Astrocyte (in vitro differentiated cells and primary cell): ENCODE measurements at regions not wholly inside any gene's neighbourhood (a gene's known extent, or its start where the extent isn't known, plus 50 kb on each side); places are given as distances from the start of the nearest gene placed in this dataset.

Experiments used
- DNase-seq: peaks from one replicate; pipeline ENCODE4 v3.0.0-alpha.2; 2010; ENCODE audit warnings: low read depth
- FAIRE-seq: peaks from 2 replicates; lab custom pipeline; 2011; peaks lifted over from hg19 to GRCh38; lab: Jason Lieb, UNC
- H2AFZ ChIP-seq: 2 replicates; pipeline ENCODE4 v1.6.0; 2012; ENCODE audit warnings: low read depth, low read length, inconsistent platforms
- H3K27ac ChIP-seq: 2 replicates; pipeline ENCODE4 v1.5.1; 2011; ENCODE audit warnings: low read depth, low read length, inconsistent platforms
- H3K27me3 ChIP-seq: 2 replicates; pipeline ENCODE4 v1.6.0; 2011; ENCODE audit warnings: low read length, inconsistent platforms; ENCODE audit not compliant: insufficient read depth
- H3K36me3 ChIP-seq: 2 replicates; pipeline ENCODE4 v1.5.1; 2011; ENCODE audit warnings: low read length, inconsistent platforms; ENCODE audit not compliant: insufficient read depth
- H3K4me1 ChIP-seq: 2 replicates; pipeline ENCODE4 v1.5.1; 2011; ENCODE audit warnings: low read length, inconsistent platforms; ENCODE audit not compliant: insufficient read depth
- H3K4me2 ChIP-seq: 2 replicates; pipeline ENCODE4 v1.6.0; 2012; ENCODE audit warnings: low read length, inconsistent platforms
- H3K4me3 ChIP-seq: 2 replicates; pipeline ENCODE4 v1.5.1; 2011; ENCODE audit warnings: low read depth, mild to moderate bottlenecking, low read length, inconsistent platforms; ENCODE audit not compliant: insufficient read depth
- H3K79me2 ChIP-seq: 2 replicates; pipeline ENCODE4 v1.6.0; 2012; ENCODE audit warnings: mild to moderate bottlenecking, low read length, inconsistent platforms; ENCODE audit not compliant: insufficient read depth
- H3K9ac ChIP-seq: 2 replicates; pipeline ENCODE4 v1.6.0; 2012; ENCODE audit warnings: mild to moderate bottlenecking, low read length, inconsistent platforms
- H3K9me3 ChIP-seq: 2 replicates; pipeline ENCODE4 v1.5.1; 2012; ENCODE audit warnings: low read depth, mild to moderate bottlenecking, low read length, inconsistent platforms; ENCODE audit not compliant: insufficient read depth
- H4K20me1 ChIP-seq: 2 replicates; pipeline ENCODE4 v1.6.0; 2012; ENCODE audit warnings: low read length, inconsistent platforms; ENCODE audit not compliant: insufficient read depth
- H3K27ac Mint-ChIP-seq: one replicate; pipeline ENCODE4 v1.8.0; 2021; ENCODE audit warnings: mild to moderate bottlenecking, mixed read lengths; ENCODE audit not compliant: unreplicated experiment
- H3K27me3 Mint-ChIP-seq: one replicate; pipeline ENCODE4 v1.8.0; 2021; ENCODE audit warnings: low read depth, mixed read lengths; ENCODE audit not compliant: unreplicated experiment
- H3K36me3 Mint-ChIP-seq: one replicate; pipeline ENCODE4 v1.8.0; 2021; ENCODE audit warnings: low read depth, mixed read lengths; ENCODE audit not compliant: unreplicated experiment
- H3K4me1 Mint-ChIP-seq: one replicate; pipeline ENCODE4 v1.8.0; 2021; ENCODE audit warnings: low read depth, mixed read lengths; ENCODE audit not compliant: unreplicated experiment
- H3K4me3 Mint-ChIP-seq: one replicate; pipeline ENCODE4 v1.8.0; 2021; ENCODE audit warnings: mild to moderate bottlenecking, moderate library complexity, mixed read lengths; ENCODE audit not compliant: unreplicated experiment
- H3K9me3 Mint-ChIP-seq: one replicate; pipeline ENCODE4 v1.8.0; 2021; ENCODE audit warnings: mild to moderate bottlenecking, mixed read lengths; ENCODE audit not compliant: unreplicated experiment
- EZH2 ChIP-seq: IDR thresholded peaks from 2 replicates; pipeline ENCODE4 v1.6.1; 2012; ENCODE audit warnings: mild to moderate bottlenecking, low read length, inconsistent platforms; ENCODE audit not compliant: insufficient read depth
- TF ChIP-seq, protein P1 (sequence below): IDR thresholded peaks from 2 replicates; pipeline ENCODE4 v1.5.1; 2011; ENCODE audit warnings: low read depth, mild to moderate bottlenecking, inconsistent platforms, low read length, moderate library complexity; ENCODE audit not compliant: insufficient read depth

DNA sequence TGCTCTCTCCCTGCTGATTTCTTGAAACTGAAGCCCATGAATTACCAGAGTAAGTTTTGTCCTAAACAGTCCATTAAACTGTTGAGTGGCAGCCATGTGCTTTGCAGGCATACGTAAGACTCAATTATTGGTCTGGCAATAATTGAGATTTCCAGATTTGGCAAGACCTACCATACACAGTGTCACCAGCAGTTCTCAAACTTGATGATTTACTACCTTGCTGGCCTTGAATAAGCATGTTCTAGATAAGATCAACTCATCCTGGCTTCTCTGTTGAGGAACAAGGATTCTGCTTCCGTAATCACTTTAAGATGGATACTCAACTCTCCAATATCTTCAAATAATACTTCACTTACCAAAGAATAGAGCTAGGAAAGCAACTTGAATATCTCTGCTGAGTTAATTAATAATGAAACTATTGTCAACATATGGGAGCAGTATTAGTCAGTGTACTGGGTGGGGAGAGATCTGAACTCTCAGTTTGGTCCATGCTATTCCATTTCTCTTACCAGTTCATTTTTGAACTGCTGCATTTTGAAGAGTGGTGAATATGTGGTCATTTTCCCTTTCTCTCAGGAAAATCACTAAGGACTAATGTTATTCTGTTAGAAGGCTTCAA, 181.4 kb downstream of the IPMK start:
- H3K9ac ChIP-seq: no peak overlapping the region
- DNase-seq (no peak), FAIRE-seq (no peak)
- H3K4me1 Mint-ChIP-seq: no peaks in the 10 kb centered on the region
- peaks cover 4% of the 10 kb centered on the region for H3K9me3 Mint-ChIP-seq
- H3K4me3 Mint-ChIP-seq: no peak overlapping the region
- no peak overlapping the region for H3K4me2 ChIP-seq
- TF ChIP-seq, protein P1, sequence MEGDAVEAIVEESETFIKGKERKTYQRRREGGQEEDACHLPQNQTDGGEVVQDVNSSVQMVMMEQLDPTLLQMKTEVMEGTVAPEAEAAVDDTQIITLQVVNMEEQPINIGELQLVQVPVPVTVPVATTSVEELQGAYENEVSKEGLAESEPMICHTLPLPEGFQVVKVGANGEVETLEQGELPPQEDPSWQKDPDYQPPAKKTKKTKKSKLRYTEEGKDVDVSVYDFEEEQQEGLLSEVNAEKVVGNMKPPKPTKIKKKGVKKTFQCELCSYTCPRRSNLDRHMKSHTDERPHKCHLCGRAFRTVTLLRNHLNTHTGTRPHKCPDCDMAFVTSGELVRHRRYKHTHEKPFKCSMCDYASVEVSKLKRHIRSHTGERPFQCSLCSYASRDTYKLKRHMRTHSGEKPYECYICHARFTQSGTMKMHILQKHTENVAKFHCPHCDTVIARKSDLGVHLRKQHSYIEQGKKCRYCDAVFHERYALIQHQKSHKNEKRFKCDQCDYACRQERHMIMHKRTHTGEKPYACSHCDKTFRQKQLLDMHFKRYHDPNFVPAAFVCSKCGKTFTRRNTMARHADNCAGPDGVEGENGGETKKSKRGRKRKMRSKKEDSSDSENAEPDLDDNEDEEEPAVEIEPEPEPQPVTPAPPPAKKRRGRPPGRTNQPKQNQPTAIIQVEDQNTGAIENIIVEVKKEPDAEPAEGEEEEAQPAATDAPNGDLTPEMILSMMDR: no peak
- no peaks in the 10 kb centered on the region for H3K79me2 ChIP-seq
- no peaks in the 10 kb centered on the region for H3K27me3 Mint-ChIP-seq
- no peaks in the 10 kb centered on the region for H3K4me1 ChIP-seq
- no peaks in the 10 kb centered on the region for H3K27me3 ChIP-seq
- no peak overlapping the region for H3K4me3 ChIP-seq
- H3K9me3 ChIP-seq: no peaks in the 10 kb centered on the region
- H3K36me3 ChIP-seq: no peaks in the 10 kb centered on the region
- no peaks in the 10 kb centered on the region for H4K20me1 ChIP-seq
- H2AFZ ChIP-seq: no peak overlapping the region
- H3K27ac Mint-ChIP-seq: no peak overlapping the region
- no peaks in the 10 kb centered on the region for H3K36me3 Mint-ChIP-seq
- H3K27ac ChIP-seq: no peak overlapping the region

DNA sequence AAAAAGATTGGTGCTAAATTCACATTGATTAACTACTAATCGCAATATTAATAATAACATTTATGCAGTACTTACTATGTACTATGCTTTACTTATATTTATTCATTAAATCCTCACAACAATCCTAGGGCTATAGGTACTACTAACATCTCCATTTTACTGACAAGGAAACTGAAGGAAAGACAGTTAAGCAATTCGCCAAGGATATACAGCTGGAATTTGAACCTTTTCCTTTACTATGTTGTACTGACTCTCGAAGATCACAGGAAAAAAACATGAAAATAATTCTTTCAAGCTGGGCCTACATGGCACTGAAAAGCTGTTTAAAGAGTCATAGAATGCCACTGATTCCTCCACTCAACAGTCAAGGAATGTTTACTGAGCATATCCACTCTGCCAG, 185.4 kb downstream of the IPMK start:
- FAIRE-seq: no peak
- no peak overlapping the region for H3K27ac Mint-ChIP-seq
- TF ChIP-seq, protein P1: no peak
- TF ChIP-seq EZH2: no peak

DNA sequence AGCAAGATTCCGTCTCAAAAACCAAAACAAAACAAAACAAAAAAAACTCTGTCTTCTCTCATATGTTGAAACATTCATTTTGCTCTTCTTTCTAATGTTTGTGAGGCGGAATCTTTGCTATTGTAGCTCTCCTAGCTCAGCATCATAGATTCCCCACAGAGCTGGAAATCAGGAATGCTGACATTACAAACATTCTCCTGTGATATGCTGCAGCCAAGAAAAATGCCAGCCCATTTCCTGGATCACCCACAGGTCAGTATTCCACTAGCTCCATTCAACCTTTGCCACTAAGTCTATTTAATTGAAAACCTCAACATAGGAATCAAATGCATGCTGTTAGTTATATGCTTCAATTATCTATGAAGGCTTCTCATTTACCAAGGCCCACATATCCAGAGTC, 186.3 kb downstream of the IPMK start:
- H3K4me1 Mint-ChIP-seq: no peaks in the 10 kb centered on the region
- H3K9ac ChIP-seq: no peak overlapping the region
- H3K4me2 ChIP-seq: no peak overlapping the region
- H3K27ac Mint-ChIP-seq: no peak overlapping the region
- no peak overlapping the region for H2AFZ ChIP-seq
- H3K4me3 ChIP-seq: no peak overlapping the region
- H3K36me3 Mint-ChIP-seq: no peaks in the 10 kb centered on the region
- H3K9me3 Mint-ChIP-seq: peaks cover 10% of the 10 kb centered on the region
- H3K4me1 ChIP-seq: no peaks in the 10 kb centered on the region
- FAIRE-seq: no peak
- H3K27me3 Mint-ChIP-seq: no peaks in the 10 kb centered on the region
- no peaks in the 10 kb centered on the region for H3K9me3 ChIP-seq
- no peaks in the 10 kb centered on the region for H3K36me3 ChIP-seq
- no peak overlapping the region for H3K27ac ChIP-seq
- TF ChIP-seq, protein P1: no peak
- no peak for TF ChIP-seq EZH2
- no peaks in the 10 kb centered on the region for H3K27me3 ChIP-seq
- H4K20me1 ChIP-seq: no peaks in the 10 kb centered on the region
- DNase-seq: peak; percentile 10
- no peak overlapping the region for H3K4me3 Mint-ChIP-seq
- no peaks in the 10 kb centered on the region for H3K79me2 ChIP-seq

More for the DNA sequence above, 185.4 kb downstream of the IPMK start:
- Mint-ChIP-seq H3K4me1 (no peaks in the 10 kb centered on the region), H3K36me3 (no peaks in the 10 kb centered on the region), H3K27me3 (no peaks in the 10 kb centered on the region), H3K4me3 (no peak overlapping the region), H3K9me3 (peaks cover 8% of the 10 kb centered on the region)
- Histone ChIP-seq H4K20me1 (no peaks in the 10 kb centered on the region), H3K4me2 (no peak overlapping the region), H3K79me2 (no peaks in the 10 kb centered on the region), H3K27me3 (no peaks in the 10 kb centered on the region), H3K4me1 (no peaks in the 10 kb centered on the region), H3K36me3 (no peaks in the 10 kb centered on the region), H3K4me3 (no peak overlapping the region), H3K27ac (no peak overlapping the region), H3K9ac (no peak overlapping the region), H2AFZ (no peak overlapping the region), H3K9me3 (no peaks in the 10 kb centered on the region)
- DNase-seq: no peak
